D341Med (cell line): ENCODE measurements at regions not wholly inside any gene's neighbourhood (a gene's known extent, or its start where the extent isn't known, plus 50 kb on each side); places are given as distances from the start of the nearest gene placed in this dataset.
"Not testable (repeated sequence)": the region's sequence is repeated elsewhere in the genome, so short reads cannot be mapped to it uniquely, and the experiment has no call there.

Experiments
- DNase-seq: peaks from one replicate; pipeline ENCODE4 v3.0.0; 2012; ENCODE audit warnings: low spot score

GRCh38 chr13:54709546-54709945 lies 1680.9 kb downstream of the OLFM4 start:
- DNase-seq: no peak

- no peak for DNase-seq
Measured at GRCh38 chr13:54733639-54734038, 1705.0 kb downstream of the OLFM4 start.

- not testable (repeated sequence) for DNase-seq
Measured at GRCh38 chr13:54737211-54737610, 1708.6 kb downstream of the OLFM4 start.

GRCh38 chr13:54742984-54743383 lies 1714.4 kb downstream of the OLFM4 start:
- no peak for DNase-seq

GRCh38 chr13:54744747-54745146 lies 1716.1 kb downstream of the OLFM4 start:
- no peak for DNase-seq

GRCh38 chr13:54750521-54750920 lies 1721.9 kb downstream of the OLFM4 start:
- DNase-seq: no peak

- DNase-seq: no peak
Measured at GRCh38 chr13:54758795-54759194, 1730.2 kb downstream of the OLFM4 start.

- DNase-seq: no peak
Measured at GRCh38 chr13:54768214-54768613, 1739.6 kb downstream of the OLFM4 start.

GRCh38 chr13:54775501-54776191 lies 1747.0 kb downstream of the OLFM4 start:
- no peak for DNase-seq

- no peak for DNase-seq
Measured at GRCh38 chr13:54787754-54788153, 1759.1 kb downstream of the OLFM4 start.

GRCh38 chr13:54799621-54800226 lies 1771.1 kb downstream of the OLFM4 start:
- no peak for DNase-seq

GRCh38 chr13:54802226-54802625 lies 1773.6 kb downstream of the OLFM4 start:
- no peak for DNase-seq

GRCh38 chr13:54805743-54806142 lies 1777.1 kb downstream of the OLFM4 start:
- no peak for DNase-seq

GRCh38 chr13:54821938-54822470 lies 1793.4 kb downstream of the OLFM4 start:
- DNase-seq: not testable (repeated sequence)

- not testable (repeated sequence) for DNase-seq
Measured at GRCh38 chr13:54829391-54830068, 1800.9 kb downstream of the OLFM4 start.

- no peak for DNase-seq
Measured at GRCh38 chr13:54836273-54836672, 1807.7 kb downstream of the OLFM4 start.

- DNase-seq: no peak
Measured at GRCh38 chr13:54841682-54842081, 1813.1 kb downstream of the OLFM4 start.

- no peak for DNase-seq
Measured at GRCh38 chr13:54845351-54845965, 1816.8 kb downstream of the OLFM4 start.

- DNase-seq: no peak
Measured at GRCh38 chr13:54852831-54853230, 1824.2 kb downstream of the OLFM4 start.

- no peak for DNase-seq
Measured at GRCh38 chr13:54859827-54860226, 1831.2 kb downstream of the OLFM4 start.

GRCh38 chr13:54875111-54875510 lies 1846.5 kb downstream of the OLFM4 start:
- no peak for DNase-seq

- DNase-seq: no peak
Measured at GRCh38 chr13:54879036-54879435, 1850.4 kb downstream of the OLFM4 start.

- no peak for DNase-seq
Measured at GRCh38 chr13:54884682-54885081, 1856.1 kb downstream of the OLFM4 start.
